Stimulated activated naive CD4-positive, alpha-beta T cell (primary cell): ENCODE measurements at regions not wholly inside any gene's neighbourhood (a gene's known extent, or its start where the extent isn't known, plus 50 kb on each side); places are given as distances from the start of the nearest gene placed in this dataset.

ENCODE experiments used
- DNase-seq, 6 experiments: peaks; one replicate each; lab custom pipeline; 2025; lab: John Stamatoyannopoulos, UW

GRCh38 chr13:40252241-40252640 is 414.2 kb downstream of the FOXO1 start:
- no peak for DNase-seq

DNA sequence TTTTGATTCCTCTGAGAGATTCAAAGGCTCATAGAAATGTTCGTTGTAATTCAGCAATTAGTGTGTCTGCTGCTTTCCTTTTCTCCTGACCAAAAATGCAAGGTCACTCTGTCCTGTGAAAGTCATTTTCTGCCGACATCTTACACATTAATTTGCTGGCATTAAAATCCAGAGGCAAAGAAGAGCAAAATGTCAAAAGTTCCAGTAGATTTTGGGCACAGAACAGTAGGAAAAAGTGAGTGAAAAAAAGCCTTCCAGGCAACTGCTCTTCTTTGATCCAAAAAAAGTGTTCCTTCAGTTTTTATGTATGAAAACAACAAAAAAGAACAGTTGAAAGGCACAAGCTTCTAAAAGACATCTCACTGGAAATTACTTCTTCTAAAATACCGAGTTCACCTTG is 413.8 kb downstream of the FOXO1 start:
- DNase-seq: no peak

- DNase-seq: no peak
Observed at GRCh38 chr13:40254394-40254793, 412.0 kb downstream of the FOXO1 start.

GRCh38 chr13:40255551-40255950 is 410.9 kb downstream of the FOXO1 start:
- no peak for DNase-seq

- no peak for DNase-seq
Observed at GRCh38 chr13:40259899-40260298, 406.5 kb downstream of the FOXO1 start.

- DNase-seq: no peak
Observed at GRCh38 chr13:40261336-40261735, 405.1 kb downstream of the FOXO1 start.

- DNase-seq: no peak
Observed at GRCh38 chr13:40261947-40262346, 404.5 kb downstream of the FOXO1 start.

- no peak for DNase-seq
Observed at GRCh38 chr13:40269086-40269485, 397.4 kb downstream of the FOXO1 start.

DNA sequence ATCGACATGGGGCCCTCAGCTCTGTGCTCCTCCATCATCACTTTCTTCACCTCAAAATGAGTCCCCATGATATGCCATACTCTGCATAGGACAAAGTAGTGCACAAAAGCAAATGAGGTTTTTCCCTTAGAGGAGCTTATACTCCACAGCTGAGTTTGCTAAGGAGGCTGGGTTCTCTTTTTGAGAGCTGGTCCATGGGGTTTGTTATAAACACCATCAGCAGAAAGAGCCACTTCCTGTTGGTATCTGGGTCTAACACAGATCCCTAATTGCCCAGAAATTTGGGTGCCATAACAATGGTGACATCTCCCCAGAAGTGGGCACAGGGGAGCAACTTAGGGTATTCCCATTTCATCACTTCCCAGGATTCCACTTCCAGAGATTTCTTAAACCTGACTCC is 395.7 kb downstream of the FOXO1 start:
- DNase-seq: no peak

DNA sequence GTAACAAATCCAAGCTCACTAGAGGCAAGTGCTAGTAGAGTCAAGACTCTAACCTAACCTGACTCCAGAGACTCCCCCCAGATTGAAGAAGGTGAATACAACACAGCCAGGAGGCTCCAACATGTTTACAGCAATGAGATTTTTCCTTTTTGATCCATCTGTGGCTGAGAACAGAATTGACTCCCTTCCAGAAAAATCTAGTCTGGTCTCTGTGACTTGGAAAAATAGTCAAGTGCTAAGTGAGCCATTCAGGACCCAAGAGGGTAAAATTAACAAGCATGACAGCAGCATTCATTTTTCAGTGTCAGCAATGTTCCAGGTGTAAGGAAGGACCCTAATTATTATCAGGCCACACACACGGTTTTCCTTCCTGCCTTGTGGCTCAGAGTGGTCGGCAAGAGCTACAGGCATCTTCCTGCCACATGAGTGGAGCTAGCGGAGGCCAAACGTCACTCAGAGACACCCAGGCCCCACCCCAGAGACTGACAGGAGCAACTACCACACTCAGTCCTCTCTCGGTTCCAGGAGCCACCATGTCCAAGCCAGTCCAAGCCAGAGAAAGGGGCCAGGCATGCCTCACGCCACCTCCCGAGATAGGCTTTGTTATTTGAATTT is 395.1 kb downstream of the FOXO1 start:
- no peak for DNase-seq

DNA sequence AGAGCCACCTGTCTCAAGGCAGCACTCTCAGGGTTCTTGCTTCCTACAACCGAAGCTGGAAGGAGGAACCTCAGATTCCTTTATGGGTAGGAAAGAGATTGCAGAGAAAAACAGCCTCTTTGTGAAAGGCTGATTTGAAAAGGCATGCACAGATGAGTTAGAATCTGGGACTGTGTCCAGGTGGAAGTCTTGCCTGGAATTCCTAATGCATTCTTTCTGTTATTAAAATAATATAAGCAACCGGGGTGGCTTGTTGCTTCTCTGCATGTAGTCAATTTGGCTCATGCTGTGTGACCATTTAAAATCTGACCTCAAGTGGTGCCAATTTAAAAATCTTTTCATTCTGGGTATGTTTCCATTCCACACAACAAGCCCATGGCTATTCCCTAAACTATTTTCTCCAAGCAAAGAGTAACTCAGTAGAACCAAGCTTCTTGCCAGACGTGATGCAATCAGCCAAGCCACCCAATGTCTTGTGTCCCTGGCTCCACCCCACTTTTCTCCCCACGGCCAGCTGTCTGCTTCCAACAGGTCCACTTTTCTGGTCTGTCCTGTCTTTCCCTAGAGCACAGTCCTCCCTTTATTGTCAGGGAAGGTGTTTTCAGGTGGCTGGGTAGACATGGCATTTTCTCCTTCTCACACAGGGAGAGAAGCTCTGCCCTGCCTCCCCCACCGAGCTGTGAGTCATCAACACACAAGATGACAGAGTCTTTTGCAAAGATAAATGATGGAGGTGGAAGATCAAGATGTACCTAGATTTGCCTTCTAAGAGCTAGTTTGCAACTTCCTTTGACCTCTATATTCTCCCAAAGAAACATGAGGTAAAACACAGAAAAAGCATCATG is 394.3 kb downstream of the FOXO1 start:
- DNase-seq: no peak

- no peak for DNase-seq
Observed at GRCh38 chr13:40272776-40273139, 393.7 kb downstream of the FOXO1 start.

GRCh38 chr13:40273253-40274025 is 393.0 kb downstream of the FOXO1 start:
- DNase-seq: no peak

DNA sequence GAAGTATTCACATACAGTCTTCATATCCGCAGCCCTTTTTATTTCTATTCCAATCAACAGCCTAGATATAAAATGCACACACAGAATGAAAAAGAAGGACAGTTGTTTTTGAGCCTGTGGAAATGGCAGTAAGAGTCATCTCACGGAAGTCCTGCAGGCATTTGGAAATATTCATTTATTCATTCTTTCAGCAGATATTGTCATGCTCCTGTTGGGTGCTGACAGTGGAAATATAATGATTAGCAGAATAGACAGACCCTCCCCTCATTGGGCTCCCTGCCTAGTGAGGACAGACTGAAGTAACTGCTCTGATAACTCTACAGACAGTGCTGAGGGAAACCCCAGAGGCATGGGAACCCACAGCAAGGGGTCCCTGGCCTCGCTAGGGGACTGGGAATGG is 392.3 kb downstream of the FOXO1 start:
- DNase-seq: no peak

GRCh38 chr13:40275155-40275554 is 391.3 kb downstream of the FOXO1 start:
- DNase-seq: no peak

- no peak for DNase-seq
Observed at GRCh38 chr13:40275636-40276035, 390.8 kb downstream of the FOXO1 start.

DNA sequence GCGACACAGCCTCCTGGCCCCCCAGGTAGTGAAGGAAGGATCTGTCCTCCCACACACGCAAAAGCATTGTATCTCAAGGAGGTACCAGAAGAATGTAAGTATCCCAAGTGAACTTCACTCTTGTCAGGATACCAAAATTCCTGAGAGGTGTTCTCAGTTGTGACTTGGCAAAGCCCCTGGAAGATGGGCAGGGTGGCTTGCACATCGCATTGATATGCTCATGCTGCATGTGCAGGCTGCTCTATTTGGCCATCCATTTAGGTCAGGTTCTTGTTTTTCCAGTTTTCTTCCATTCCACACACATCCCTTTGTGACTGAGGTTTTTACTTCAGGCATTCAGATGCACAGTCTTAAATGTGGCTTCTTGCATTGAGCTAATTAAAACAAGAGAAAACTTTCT is 382.8 kb downstream of the FOXO1 start:
- no peak for DNase-seq

DNA sequence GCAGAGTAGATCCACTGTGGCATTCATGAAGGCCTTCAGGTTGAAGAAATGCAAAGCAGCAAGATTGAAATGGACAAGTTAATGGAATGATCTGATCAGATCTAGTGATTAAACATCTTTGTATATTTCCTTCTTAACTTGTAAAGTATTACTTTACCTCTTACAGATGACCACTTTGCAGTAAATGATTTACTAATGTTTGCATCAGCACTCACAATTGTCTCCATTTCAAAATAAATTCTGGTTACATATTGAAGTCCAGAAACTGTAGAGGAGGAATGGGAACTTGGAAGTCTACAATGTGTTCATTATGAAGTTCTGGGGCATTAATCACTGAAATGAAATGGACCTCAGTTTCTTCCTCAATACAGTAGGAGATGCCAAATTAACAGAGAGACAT is 380.8 kb downstream of the FOXO1 start:
- DNase-seq: no peak

DNA sequence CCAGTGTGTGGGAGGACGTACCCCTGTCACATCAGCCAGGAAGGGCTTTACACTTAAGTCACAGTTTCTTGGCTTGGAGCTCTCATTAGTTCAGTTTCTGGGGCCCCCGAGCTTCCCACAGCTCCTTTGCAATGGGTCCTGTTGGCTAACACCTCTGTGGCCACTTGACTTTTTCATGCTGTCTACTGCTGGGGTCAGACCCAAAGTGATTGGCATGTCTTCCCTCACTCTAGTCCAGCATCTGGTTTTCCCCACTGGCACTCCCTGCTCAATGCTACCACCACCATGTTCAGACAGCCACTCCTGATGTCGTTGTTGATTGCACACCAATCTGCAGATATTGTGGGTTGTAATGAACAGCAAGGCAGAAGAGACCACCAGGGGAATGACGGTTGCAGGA is 379.0 kb downstream of the FOXO1 start:
- DNase-seq: no peak

DNA sequence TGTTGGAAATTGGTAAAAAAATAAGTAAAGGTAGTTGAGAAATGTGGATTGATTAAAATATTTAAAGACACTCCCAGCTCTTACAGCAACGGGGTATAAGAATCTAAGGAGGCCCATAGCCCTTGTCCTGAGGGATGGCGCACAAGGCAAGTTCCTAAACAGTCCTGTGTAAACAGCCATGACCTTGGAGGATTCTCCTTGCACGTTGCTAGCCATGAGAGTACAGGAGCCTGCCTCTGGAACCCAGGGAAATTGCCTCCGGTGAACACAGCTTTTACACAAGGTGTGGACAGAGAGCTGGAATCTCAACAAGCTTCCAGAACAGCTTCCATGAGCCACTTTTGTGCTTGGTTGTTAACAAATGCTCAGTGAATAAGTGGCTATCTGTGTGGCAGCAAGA is 378.2 kb downstream of the FOXO1 start:
- DNase-seq: no peak

GRCh38 chr13:40290758-40291157 is 375.7 kb downstream of the FOXO1 start:
- DNase-seq: no peak

DNA sequence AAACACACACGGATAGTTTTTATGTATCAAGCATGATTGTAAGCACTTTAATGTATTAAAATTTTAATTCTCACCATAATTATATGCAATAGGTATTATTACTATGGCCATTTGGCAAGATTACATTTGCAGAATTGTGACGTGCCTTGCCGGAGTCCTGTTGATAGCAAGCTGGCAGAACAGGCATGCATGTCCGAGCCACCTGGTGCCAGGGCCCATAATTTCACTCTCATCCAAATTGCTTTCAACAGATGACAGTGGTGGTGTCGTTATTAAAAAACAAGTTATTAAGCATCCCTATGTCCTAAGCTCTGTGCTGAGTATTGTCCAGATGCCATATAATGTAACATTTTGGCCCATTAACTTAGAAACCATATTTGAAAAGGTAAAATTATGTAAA is 374.3 kb downstream of the FOXO1 start:
- no peak for DNase-seq

DNA sequence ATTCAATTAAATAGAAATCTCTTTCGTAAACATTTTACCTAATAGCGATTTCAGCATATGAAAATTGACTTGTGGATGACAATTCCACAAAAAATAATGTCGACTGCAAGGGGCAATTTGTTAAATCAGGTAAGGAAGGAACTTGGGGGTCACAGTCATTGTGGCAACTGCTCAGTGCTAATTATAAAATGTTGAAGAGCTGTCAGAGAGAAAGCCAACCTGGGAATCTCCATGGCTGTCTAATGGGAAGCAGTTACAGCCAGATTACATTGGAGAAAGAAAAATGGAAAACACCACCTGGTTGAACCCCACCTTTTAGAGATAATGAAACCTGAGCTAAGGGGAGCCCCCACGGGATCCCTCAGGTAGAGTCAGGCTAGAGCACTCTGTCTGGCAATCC is 373.9 kb downstream of the FOXO1 start:
- no peak for DNase-seq
